Kidney (tissue), 13 donors: ENCODE measurements at regions not wholly inside any gene's neighbourhood (a gene's known extent, or its start where the extent isn't known, plus 50 kb on each side); places are given as distances from the start of the nearest gene placed in this dataset.

Experiments used
- DNase-seq, 5 donors: peaks; one replicate each; pipeline ENCODE4 v3.0.0-alpha.2; 2013 to 2020
- FAIRE-seq: peaks from 2 replicates; lab custom pipeline; 2012; peaks lifted over from hg19 to GRCh38; lab: Jason Lieb, UNC
- H3K27ac ChIP-seq, 2 donors: one replicate each; pipeline ENCODE4 v1.7.0; 2013; ENCODE audit warnings: low read depth in 2 of 2, low read length in 2 of 2, inconsistent platforms in 1 of 2
- H3K27me3 ChIP-seq: one replicate; pipeline ENCODE4 v1.7.1; 2013; ENCODE audit warnings: low read length, inconsistent platforms; ENCODE audit not compliant: control insufficient read depth, insufficient read depth
- H3K36me3 ChIP-seq, 3 donors: one replicate each; pipeline versions ENCODE4 v1.7.0 to v1.7.1; 2013; ENCODE audit warnings: low read length in 3 of 3, control low read depth in 1 of 3, inconsistent platforms in 1 of 3; ENCODE audit not compliant: insufficient read depth in 3 of 3, control insufficient read depth in 2 of 3
- H3K4me1 ChIP-seq, 3 donors: one replicate each; pipeline versions ENCODE4 v1.7.0 to v1.7.1; 2013; ENCODE audit warnings: low read length in 3 of 3, inconsistent platforms in 1 of 3, low read depth in 1 of 3; ENCODE audit not compliant: control insufficient read depth in 2 of 3, insufficient read depth in 2 of 3
- H3K4me3 ChIP-seq, 3 donors: one replicate each; pipeline versions ENCODE4 v1.7.0 to v1.8.1; 2013; ENCODE audit warnings: low read length in 3 of 3, control low read depth in 1 of 3, inconsistent platforms in 1 of 3
- H3K9ac ChIP-seq, 3 donors: one replicate each; pipeline versions ENCODE4 v1.7.0 to v1.7.1; 2013; ENCODE audit warnings: low read length in 3 of 3, control low read depth in 1 of 3, inconsistent platforms in 1 of 3
- H3K9me3 ChIP-seq, 3 donors: one replicate each; pipeline versions ENCODE4 v1.7.0 to v1.7.1; 2013; ENCODE audit warnings: low read length in 3 of 3, control low read depth in 1 of 3, inconsistent platforms in 1 of 3; ENCODE audit not compliant: control insufficient read depth in 2 of 3, insufficient read depth in 1 of 3
- CTCF ChIP-seq: IDR thresholded peaks from 3 replicates; pipeline ENCODE4 v1.5.1; 2012; ENCODE audit warnings: mild to moderate bottlenecking, moderate library complexity, borderline replicate concordance; ENCODE audit not compliant: insufficient read depth; ENCODE audit errors: extremely low read depth
- intact Hi-C: fragments of 100-400 bp; cut with DNase I; formaldehyde crosslinking; loops from one replicate; pipeline ENCODE4 v1.11.1; 2022
- donor health status: control.
- donor health status: control.
- donor health status: control.
- donor health status: control.
- donor health status: control.
- donor health status: DM: yes; HTN: yes; CAD: no.
- donor health status: Normal renal cell carcinoma (clear cell type).

GRCh38 chr15:29612701-29613100 is 209.6 kb downstream of the TJP1 start:
- no peaks in the 10 kb centered on the region for H3K9me3 ChIP-seq
- H3K4me3 ChIP-seq = no peak overlapping the region
- no peak for DNase-seq
- no peak overlapping the region for H3K27ac ChIP-seq
- intact Hi-C loops = no loop called here
- no peak overlapping the region for H3K9ac ChIP-seq
- TF ChIP-seq CTCF = no peak
- H3K4me1 ChIP-seq = no peaks in the 10 kb centered on the region
- FAIRE-seq = no peak
- no peaks in the 10 kb centered on the region for H3K27me3 ChIP-seq
- H3K36me3 ChIP-seq = no peaks in the 10 kb centered on the region

GRCh38 chr15:29612096-29612495 is 210.2 kb downstream of the TJP1 start:
- no peaks in the 10 kb centered on the region for H3K36me3 ChIP-seq
- no peak overlapping the region for H3K4me3 ChIP-seq
- no peak overlapping the region for H3K27ac ChIP-seq
- DNase-seq (peak in 1 of 5 donors; percentile 52), FAIRE-seq (no peak)
- H3K9me3 ChIP-seq = no peaks in the 10 kb centered on the region
- H3K9ac ChIP-seq = no peak overlapping the region
- no peaks in the 10 kb centered on the region for H3K27me3 ChIP-seq
- intact Hi-C loops = no loop called here
- H3K4me1 ChIP-seq = no peaks in the 10 kb centered on the region
- TF ChIP-seq CTCF = no peak

- intact Hi-C loops = no loop called here
- TF ChIP-seq CTCF = no peak
- H3K9ac ChIP-seq = no peak overlapping the region
- no peaks in the 10 kb centered on the region for H3K4me1 ChIP-seq
- H3K27ac ChIP-seq = no peak overlapping the region
- H3K36me3 ChIP-seq = no peaks in the 10 kb centered on the region
- no peaks in the 10 kb centered on the region for H3K9me3 ChIP-seq
- no peak overlapping the region for H3K4me3 ChIP-seq
- no peak for DNase-seq
- H3K27me3 ChIP-seq = no peaks in the 10 kb centered on the region
- no peak for FAIRE-seq
Observed at GRCh38 chr15:29611057-29611456, 211.2 kb downstream of the TJP1 start.

GRCh38 chr15:29601811-29602210 is 220.5 kb downstream of the TJP1 start:
- intact Hi-C loops = no loop called here
- Histone ChIP-seq H3K4me3 (no peak overlapping the region), H3K36me3 (no peaks in the 10 kb centered on the region), H3K4me1 (no peaks in the 10 kb centered on the region), H3K9ac (no peak overlapping the region), H3K27me3 (no peaks in the 10 kb centered on the region), H3K9me3 (no peaks in the 10 kb centered on the region), H3K27ac (no peak overlapping the region)
- TF ChIP-seq CTCF = no peak
- no peak for DNase-seq
- no peak for FAIRE-seq
